ENCODE measurements at regions not wholly inside any gene's neighbourhood (a gene's known extent, or its start where the extent isn't known, plus 50 kb on each side); places are given as distances from the start of the nearest gene placed in this dataset.

DNA sequence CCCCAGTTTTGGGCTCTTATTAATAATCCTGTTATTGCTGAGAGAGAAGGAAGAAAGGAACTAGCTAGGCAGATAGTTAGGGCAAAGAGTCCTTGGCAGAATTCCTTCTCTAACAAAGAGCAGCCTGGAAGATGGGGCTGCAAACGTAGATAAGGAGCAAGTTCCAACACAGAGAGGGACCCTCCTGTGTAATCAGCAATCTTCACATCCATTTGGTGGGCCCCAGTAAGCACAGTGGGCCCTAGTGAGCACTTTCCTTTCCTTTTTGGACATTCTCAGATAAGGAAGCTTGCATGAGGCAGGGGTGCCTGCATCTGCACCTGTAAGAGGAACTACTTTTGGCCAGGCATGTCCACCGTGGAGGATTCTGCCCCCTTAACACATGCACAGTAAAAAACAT, 119.6 kb upstream of the SGO1 start:
- H3K27me3 ChIP-seq (ENCODE audit: control insufficient read depth in 2 of 2, insufficient read depth in 2 of 2, low read length in 2 of 2) = no peaks in the 10 kb centered on the region
- H3K4me3 Mint-ChIP-seq = no peak overlapping the region
- H3K36me3 Mint-ChIP-seq = no peaks in the 10 kb centered on the region
- H3K27me3 Mint-ChIP-seq (ENCODE audit: low read depth in 3 of 3) = peaks cover 0 to 1% (median 0%) of the 10 kb centered on the region in 3 donors
- no peak overlapping the region for H2AFZ ChIP-seq (ENCODE audit: insufficient read depth, low read depth, low read length, poor library complexity, severe bottlenecking)
- TF ChIP-seq, protein P1, sequence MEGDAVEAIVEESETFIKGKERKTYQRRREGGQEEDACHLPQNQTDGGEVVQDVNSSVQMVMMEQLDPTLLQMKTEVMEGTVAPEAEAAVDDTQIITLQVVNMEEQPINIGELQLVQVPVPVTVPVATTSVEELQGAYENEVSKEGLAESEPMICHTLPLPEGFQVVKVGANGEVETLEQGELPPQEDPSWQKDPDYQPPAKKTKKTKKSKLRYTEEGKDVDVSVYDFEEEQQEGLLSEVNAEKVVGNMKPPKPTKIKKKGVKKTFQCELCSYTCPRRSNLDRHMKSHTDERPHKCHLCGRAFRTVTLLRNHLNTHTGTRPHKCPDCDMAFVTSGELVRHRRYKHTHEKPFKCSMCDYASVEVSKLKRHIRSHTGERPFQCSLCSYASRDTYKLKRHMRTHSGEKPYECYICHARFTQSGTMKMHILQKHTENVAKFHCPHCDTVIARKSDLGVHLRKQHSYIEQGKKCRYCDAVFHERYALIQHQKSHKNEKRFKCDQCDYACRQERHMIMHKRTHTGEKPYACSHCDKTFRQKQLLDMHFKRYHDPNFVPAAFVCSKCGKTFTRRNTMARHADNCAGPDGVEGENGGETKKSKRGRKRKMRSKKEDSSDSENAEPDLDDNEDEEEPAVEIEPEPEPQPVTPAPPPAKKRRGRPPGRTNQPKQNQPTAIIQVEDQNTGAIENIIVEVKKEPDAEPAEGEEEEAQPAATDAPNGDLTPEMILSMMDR (IDR thresholded peaks at IDR 0.05) = no peak
- no peaks in the 10 kb centered on the region for H3K79me2 ChIP-seq (ENCODE audit: insufficient read depth, low read length)
- H3K4me2 ChIP-seq (replicated peaks; ENCODE audit: extremely low read depth, low read length, poor library complexity, severe bottlenecking) = no peak overlapping the region
- WGBS (ENCODE audit: insufficient coverage) = no CpG with 5 or more reads among the region's 2 CpGs
- H3K4me1 ChIP-seq (ENCODE audit: control insufficient read depth in 1 of 2, insufficient read depth in 2 of 2, low read length in 2 of 2) = no peaks in the 10 kb centered on the region
- H3K9me3 Mint-ChIP-seq = peaks cover 0 to 11% (median 2%) of the 10 kb centered on the region in 7 donors
- peaks cover 0 to 5% of the 10 kb centered on the region in 2 donors for H3K9me3 ChIP-seq (replicated peaks in 1 of 2; ENCODE audit: control insufficient read depth in 1 of 2, insufficient read depth in 1 of 2, low read length in 2 of 2)
- no peaks in the 10 kb centered on the region for H3K36me3 ChIP-seq (replicated peaks in 1 of 2; ENCODE audit: control insufficient read depth in 1 of 2, insufficient read depth in 2 of 2, low read length in 2 of 2)
- H3K27ac Mint-ChIP-seq = no peak overlapping the region
- H4K20me1 ChIP-seq (ENCODE audit: insufficient read depth, low read length) = no peaks in the 10 kb centered on the region
- H3K9ac ChIP-seq (ENCODE audit: insufficient read depth, low read length, poor library complexity, severe bottlenecking) = no peak overlapping the region
- DNase-seq = no peak
- no peaks in the 10 kb centered on the region for H3K4me1 Mint-ChIP-seq
- intact Hi-C loops (cut with micrococcal nuclease) = no loop called here
- H3K4me3 ChIP-seq (replicated peaks in 1 of 3; ENCODE audit: low read depth in 2 of 3, low read length in 3 of 3) = no peak overlapping the region
- H3K27ac ChIP-seq (ENCODE audit: low read depth in 1 of 2, low read length in 2 of 2) = no peak overlapping the region

DNA sequence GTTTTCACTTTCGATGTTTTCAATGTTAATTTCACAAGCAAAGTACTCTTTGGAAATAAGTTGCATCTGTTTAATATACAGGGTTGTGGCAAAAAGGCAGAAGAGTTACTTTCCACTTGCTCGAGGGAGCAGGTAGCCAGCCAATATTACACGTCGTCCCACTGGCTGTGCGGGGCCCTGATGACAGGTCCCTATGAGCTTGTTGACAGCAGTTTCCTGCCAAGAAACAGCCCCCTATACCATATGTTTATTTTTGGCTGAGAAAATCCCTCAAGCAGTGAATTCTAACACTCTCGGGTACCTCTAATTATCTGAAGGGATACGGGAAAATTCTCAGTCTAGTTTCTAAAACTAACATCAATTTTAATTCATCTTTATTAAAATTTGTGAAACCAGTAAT, 116.8 kb upstream of the SGO1 start:
- Histone ChIP-seq H2AFZ (ENCODE audit: insufficient read depth, low read depth, low read length, poor library complexity, severe bottlenecking) (no peak overlapping the region), H3K9ac (ENCODE audit: insufficient read depth, low read length, poor library complexity, severe bottlenecking) (no peak overlapping the region), H3K36me3 (replicated peaks in 1 of 2; ENCODE audit: control insufficient read depth in 1 of 2, insufficient read depth in 2 of 2, low read length in 2 of 2) (no peaks in the 10 kb centered on the region), H3K4me2 (replicated peaks; ENCODE audit: extremely low read depth, low read length, poor library complexity, severe bottlenecking) (no peak overlapping the region), H3K4me3 (replicated peaks in 1 of 3; ENCODE audit: low read depth in 2 of 3, low read length in 3 of 3) (no peak overlapping the region), H3K79me2 (ENCODE audit: insufficient read depth, low read length) (no peaks in the 10 kb centered on the region), H4K20me1 (ENCODE audit: insufficient read depth, low read length) (no peaks in the 10 kb centered on the region), H3K27ac (ENCODE audit: low read depth in 1 of 2, low read length in 2 of 2) (no peak overlapping the region), H3K27me3 (ENCODE audit: control insufficient read depth in 2 of 2, insufficient read depth in 2 of 2, low read length in 2 of 2) (no peaks in the 10 kb centered on the region), H3K9me3 (replicated peaks in 1 of 2; ENCODE audit: control insufficient read depth in 1 of 2, insufficient read depth in 1 of 2, low read length in 2 of 2) (peaks cover 0 to 5% of the 10 kb centered on the region in 2 donors), H3K4me1 (ENCODE audit: control insufficient read depth in 1 of 2, insufficient read depth in 2 of 2, low read length in 2 of 2) (no peaks in the 10 kb centered on the region)
- Mint-ChIP-seq H3K9me3 (peaks cover 0 to 11% (median 4%) of the 10 kb centered on the region in 7 donors), H3K27ac (no peak overlapping the region), H3K27me3 (ENCODE audit: low read depth in 3 of 3) (no peaks in the 10 kb centered on the region), H3K4me3 (no peak overlapping the region), H3K36me3 (no peaks in the 10 kb centered on the region), H3K4me1 (no peaks in the 10 kb centered on the region)
- intact Hi-C loops (cut with micrococcal nuclease) = no loop called here
- TF ChIP-seq, protein P1 (IDR thresholded peaks at IDR 0.05) = no peak
- no peak for DNase-seq
- WGBS (ENCODE audit: insufficient coverage) = no CpG with 5 or more reads among the region's 7 CpGs

All from CD14-positive monocyte (primary cell).